Neutrophil (primary cell): ENCODE measurements at regions not wholly inside any gene's neighbourhood (a gene's known extent, or its start where the extent isn't known, plus 50 kb on each side); places are given as distances from the start of the nearest gene placed in this dataset.
"Not testable (repeated sequence)": the region's sequence is repeated elsewhere in the genome, so short reads cannot be mapped to it uniquely, and the experiment has no call there.

Experiments
- H3K27ac ChIP-seq: fragments of 200-600 bp; sonication (generic); 2 replicates; pipeline ENCODE4 v1.5.1; 2016; ENCODE audit warnings: mild to moderate bottlenecking, moderate library complexity
- H3K27me3 ChIP-seq: fragments of 200-600 bp; sonication (generic); 2 replicates; pipeline ENCODE4 v1.6.0; 2016; ENCODE audit warnings: mild to moderate bottlenecking
- H3K36me3 ChIP-seq: fragments of 200-600 bp; sonication (generic); 2 replicates; pipeline ENCODE4 v1.5.1; 2017
- H3K4me1 ChIP-seq, 2 experiments: fragments of 200-600 bp in 1 of 2; sonication (generic) in 1 of 2; 1 replicate in 1 of 2; 2 replicates in 1 of 2; pipeline versions ENCODE4 v1.5.1 to v1.6.1; 2013 to 2016; ENCODE audit warnings: low read depth in 1 of 2, low read length in 1 of 2, mild to moderate bottlenecking in 1 of 2, moderate library complexity in 1 of 2; ENCODE audit not compliant: control insufficient read depth in 1 of 2, insufficient read depth in 1 of 2
- H3K4me3 ChIP-seq, 2 experiments: fragments of 200-600 bp in 1 of 2; sonication (generic) in 1 of 2; 1 replicate in 1 of 2; 2 replicates in 1 of 2; pipeline ENCODE4 v1.5.1; 2013 to 2016; ENCODE audit warnings: low read depth in 1 of 2, low read length in 1 of 2, mild to moderate bottlenecking in 1 of 2, moderate library complexity in 1 of 2
- H3K9me3 ChIP-seq: fragments of 200-600 bp; sonication (generic); 2 replicates; pipeline ENCODE4 v1.5.1; 2016
- TF ChIP-seq, protein P1 (sequence below): fragments of 200-600 bp; sonication (generic); IDR thresholded peaks from 2 replicates; pipeline ENCODE4 v1.5.1; 2016; ENCODE audit warnings: antibody characterized with exemption

DNA sequence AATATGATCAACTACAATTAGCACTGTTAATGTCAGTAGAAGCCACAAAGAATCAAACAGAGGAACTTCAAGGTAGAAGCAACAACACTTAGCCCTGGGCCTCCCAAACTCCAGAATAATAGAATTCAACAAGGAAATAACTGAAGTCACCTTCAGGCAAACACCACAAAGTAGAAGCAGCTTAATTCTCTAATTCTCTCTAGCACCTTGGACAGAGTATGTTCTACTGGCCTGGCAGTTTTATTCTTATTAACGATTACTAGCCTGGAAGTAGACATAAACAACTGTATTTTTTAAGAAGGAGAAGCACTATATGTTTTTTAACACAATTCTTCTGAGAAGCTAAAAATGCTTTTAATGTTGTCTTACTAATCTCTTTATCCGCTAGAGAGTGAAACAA is 911.9 kb downstream of the DTWD2 start:
- Histone ChIP-seq H3K27me3 (no peaks in the 10 kb centered on the region), H3K4me3 (no peak overlapping the region), H3K4me1 (no peaks in the 10 kb centered on the region), H3K36me3 (no peaks in the 10 kb centered on the region), H3K9me3 (no peaks in the 10 kb centered on the region), H3K27ac (no peak overlapping the region)
- TF ChIP-seq, protein P1, sequence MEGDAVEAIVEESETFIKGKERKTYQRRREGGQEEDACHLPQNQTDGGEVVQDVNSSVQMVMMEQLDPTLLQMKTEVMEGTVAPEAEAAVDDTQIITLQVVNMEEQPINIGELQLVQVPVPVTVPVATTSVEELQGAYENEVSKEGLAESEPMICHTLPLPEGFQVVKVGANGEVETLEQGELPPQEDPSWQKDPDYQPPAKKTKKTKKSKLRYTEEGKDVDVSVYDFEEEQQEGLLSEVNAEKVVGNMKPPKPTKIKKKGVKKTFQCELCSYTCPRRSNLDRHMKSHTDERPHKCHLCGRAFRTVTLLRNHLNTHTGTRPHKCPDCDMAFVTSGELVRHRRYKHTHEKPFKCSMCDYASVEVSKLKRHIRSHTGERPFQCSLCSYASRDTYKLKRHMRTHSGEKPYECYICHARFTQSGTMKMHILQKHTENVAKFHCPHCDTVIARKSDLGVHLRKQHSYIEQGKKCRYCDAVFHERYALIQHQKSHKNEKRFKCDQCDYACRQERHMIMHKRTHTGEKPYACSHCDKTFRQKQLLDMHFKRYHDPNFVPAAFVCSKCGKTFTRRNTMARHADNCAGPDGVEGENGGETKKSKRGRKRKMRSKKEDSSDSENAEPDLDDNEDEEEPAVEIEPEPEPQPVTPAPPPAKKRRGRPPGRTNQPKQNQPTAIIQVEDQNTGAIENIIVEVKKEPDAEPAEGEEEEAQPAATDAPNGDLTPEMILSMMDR = no peak

- TF ChIP-seq, protein P1 = no peak
- no peaks in the 10 kb centered on the region for H3K4me1 ChIP-seq
- no peak overlapping the region for H3K27ac ChIP-seq
- H3K36me3 ChIP-seq = no peaks in the 10 kb centered on the region
- H3K4me3 ChIP-seq = no peak overlapping the region
- H3K9me3 ChIP-seq = no peaks in the 10 kb centered on the region
- no peaks in the 10 kb centered on the region for H3K27me3 ChIP-seq
Observed at GRCh38 chr5:118070041-118070440, 918.3 kb downstream of the DTWD2 start.

GRCh38 chr5:118069452-118069851 is 918.9 kb downstream of the DTWD2 start:
- no peaks in the 10 kb centered on the region for H3K4me1 ChIP-seq
- no peak overlapping the region for H3K4me3 ChIP-seq

DNA sequence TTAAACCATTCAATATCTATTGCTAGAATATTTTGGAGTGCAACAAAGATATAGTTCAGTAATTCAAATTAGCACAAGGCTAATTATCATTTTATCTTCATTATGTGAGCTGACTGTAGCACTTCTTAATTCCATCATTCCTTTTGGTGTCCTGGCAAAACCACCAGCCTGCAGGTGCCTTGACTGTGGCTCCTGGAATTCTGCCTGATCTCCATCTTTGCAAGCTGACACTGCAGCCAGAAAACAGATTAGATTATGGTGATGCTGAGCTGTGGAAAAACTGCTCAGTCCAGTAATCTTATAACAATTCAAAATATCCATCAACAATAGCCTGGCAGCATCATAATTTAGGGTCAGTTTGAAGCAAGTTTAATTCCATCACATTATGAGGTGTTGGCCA is 919.5 kb downstream of the DTWD2 start:
- H3K9me3 ChIP-seq = no peaks in the 10 kb centered on the region
- H3K27me3 ChIP-seq = no peaks in the 10 kb centered on the region
- no peaks in the 10 kb centered on the region for H3K36me3 ChIP-seq
- no peaks in the 10 kb centered on the region for H3K4me1 ChIP-seq
- TF ChIP-seq, protein P1 = no peak
- no peak overlapping the region for H3K4me3 ChIP-seq
- no peak overlapping the region for H3K27ac ChIP-seq

More at GRCh38 chr5:118069452-118069851, 918.9 kb downstream of the DTWD2 start:
- Histone ChIP-seq H3K27ac (no peak overlapping the region), H3K27me3 (no peaks in the 10 kb centered on the region), H3K36me3 (no peaks in the 10 kb centered on the region), H3K9me3 (no peaks in the 10 kb centered on the region)
- TF ChIP-seq, protein P1 = no peak

DNA sequence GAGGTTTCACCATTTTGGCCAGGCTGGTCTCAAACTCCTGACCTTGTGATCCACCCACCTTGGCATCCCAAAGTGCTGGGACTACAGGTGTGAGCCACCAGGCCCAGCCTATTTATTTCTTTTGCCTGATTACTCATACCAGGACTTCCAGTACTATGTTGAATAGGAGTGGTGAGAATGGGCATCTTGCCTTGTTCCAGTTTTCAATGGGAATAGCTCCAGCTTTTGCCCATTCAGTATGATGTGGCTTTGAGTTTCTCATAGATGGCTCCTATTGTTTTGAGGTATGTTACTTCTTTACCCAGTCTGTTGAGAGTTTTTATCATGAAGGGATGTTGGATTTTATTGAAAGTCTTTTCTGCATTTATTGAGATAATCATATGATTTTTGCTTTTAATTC is 924.5 kb downstream of the DTWD2 start:
- H3K4me3 ChIP-seq, H3K9me3 ChIP-seq, H3K36me3 ChIP-seq, H3K4me1 ChIP-seq, H3K27me3 ChIP-seq, H3K27ac ChIP-seq: not testable (repeated sequence)

GRCh38 chr5:118060833-118061232 is 927.5 kb downstream of the DTWD2 start:
- Histone ChIP-seq H3K36me3 (no peaks in the 10 kb centered on the region), H3K9me3 (no peaks in the 10 kb centered on the region), H3K27me3 (no peaks in the 10 kb centered on the region), H3K4me1 (no peaks in the 10 kb centered on the region), H3K4me3 (no peak overlapping the region), H3K27ac (no peak overlapping the region)
- TF ChIP-seq, protein P1 = no peak
